ENCODE measurements at regions not wholly inside any gene's neighbourhood (a gene's known extent, or its start where the extent isn't known, plus 50 kb on each side); places are given as distances from the start of the nearest gene placed in this dataset.
"Not testable (repeated sequence)": the region's sequence is repeated elsewhere in the genome, so short reads cannot be mapped to it uniquely, and the experiment has no call there.

DNA sequence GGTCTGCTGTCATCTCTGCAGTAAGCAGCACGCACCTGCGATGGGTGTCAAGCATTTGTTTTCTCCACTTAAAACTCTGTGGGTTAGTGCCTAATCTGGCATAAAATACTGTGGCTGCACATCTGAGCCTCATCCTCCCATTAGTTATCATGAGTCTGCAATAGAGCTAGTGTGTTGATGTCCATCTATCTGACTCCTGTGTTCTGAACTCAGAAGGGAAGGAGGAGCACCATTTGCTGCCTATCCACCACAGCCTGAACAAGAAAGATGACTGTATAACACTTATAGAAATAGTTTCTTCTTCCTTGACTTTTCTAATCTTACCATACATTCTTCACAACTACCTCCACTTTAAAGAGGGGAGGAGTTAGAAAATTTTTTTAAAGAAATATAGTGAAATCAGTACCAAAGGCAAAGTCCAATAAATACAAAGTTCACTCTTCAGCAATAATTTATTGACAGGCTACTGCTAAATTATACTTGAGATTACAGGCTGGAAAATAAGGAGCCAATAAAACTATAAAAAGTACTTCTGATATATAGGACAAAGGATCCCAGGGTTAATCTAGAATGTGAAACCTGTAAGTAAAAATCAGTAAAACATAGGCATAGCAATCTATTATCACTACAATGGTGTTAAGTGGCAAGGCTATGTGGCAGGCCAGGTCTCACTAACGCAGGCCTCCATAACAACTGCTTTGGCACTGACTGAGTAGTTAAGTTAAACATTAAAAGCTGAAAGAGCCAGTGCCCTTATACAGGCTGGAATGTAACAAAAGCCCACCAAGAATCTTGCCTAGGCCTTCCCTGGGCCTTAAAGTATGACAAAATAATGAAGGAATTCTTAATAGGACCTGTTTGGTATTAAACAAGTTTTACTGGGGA lies 70.2 kb downstream of the LGALS9C start:
- DNase-seq (ENCODE audit: low spot score); CTCF ChIA-PET; H3K27ac Mint-ChIP-seq: not testable (repeated sequence)

DNA sequence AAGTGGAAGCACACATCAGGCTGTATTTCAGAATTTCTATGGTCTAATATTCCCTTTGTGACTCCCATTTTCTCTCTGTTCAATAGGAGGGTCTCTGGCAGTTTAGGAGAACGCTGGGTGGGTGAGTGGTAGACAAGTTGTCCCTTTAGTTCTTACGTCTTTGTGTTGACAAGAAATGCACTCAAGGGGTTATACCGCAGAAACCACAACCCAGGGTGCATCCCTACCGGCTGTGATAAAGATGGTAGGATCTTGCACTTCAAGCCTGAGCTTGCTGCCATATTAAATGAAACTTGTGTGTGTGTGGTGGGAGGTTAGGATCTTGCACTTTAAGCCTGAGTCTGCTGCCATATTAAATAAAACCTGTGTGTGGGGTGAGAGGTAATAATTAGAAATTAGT lies 80.5 kb downstream of the LGALS9C start:
- H3K27ac Mint-ChIP-seq; ATAC-seq; CTCF ChIA-PET; H3K9me3 Mint-ChIP-seq; DNase-seq (ENCODE audit: low spot score); H3K36me3 Mint-ChIP-seq; H3K4me1 Mint-ChIP-seq; H3K4me3 Mint-ChIP-seq; POLR2A ChIA-PET; H3K27me3 Mint-ChIP-seq (ENCODE audit: low read depth): not testable (repeated sequence)

More for the DNA sequence above, 70.2 kb downstream of the LGALS9C start:
- POLR2A ChIA-PET; H3K4me3 Mint-ChIP-seq; H3K4me1 Mint-ChIP-seq; H3K36me3 Mint-ChIP-seq; ATAC-seq; H3K9me3 Mint-ChIP-seq; H3K27me3 Mint-ChIP-seq (ENCODE audit: low read depth): not testable (repeated sequence)

DNA sequence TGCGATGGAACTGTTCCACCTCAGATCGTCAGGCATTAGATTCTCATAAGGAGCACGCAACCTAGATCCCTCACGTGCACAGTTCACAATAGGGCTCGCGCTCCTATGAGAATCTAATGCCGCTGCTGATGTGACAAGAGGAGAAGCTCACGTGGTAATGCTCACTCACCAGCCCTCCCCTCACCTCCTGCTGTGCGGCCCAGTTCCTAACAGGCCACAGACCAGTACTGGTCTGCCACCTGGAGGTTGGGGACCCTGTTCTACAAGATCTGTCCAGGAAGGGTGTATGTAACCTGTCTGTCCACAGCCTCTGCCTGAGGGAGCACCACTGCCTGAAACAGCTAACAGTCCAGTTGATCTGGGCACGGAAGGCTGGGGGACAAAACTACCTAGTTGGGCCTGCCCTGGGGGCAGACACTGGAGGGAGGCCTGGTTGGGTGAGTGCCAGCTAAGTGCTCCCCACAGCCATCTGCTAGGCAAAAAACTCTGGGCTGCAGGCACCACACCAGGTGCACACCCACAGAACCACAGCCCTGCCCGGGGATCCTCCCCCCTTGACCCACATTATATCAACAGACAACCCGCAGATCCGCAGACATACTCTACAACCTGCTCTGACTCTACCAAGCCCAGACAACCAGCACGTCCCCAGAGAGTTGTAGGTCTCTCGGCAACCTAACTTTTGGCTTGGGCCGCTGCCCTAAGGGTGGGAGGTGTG lies 80.7 kb downstream of the TBC1D28 start:
- H3K27ac Mint-ChIP-seq; H3K4me3 Mint-ChIP-seq; DNase-seq (ENCODE audit: low spot score); H3K27me3 Mint-ChIP-seq (ENCODE audit: low read depth); CTCF ChIA-PET; H3K36me3 Mint-ChIP-seq; POLR2A ChIA-PET; H3K9me3 Mint-ChIP-seq: not testable (repeated sequence)
- H3K4me1 Mint-ChIP-seq, result peaks cover 33% of the 10 kb centered on the region
- TF ChIP-seq, protein P1, sequence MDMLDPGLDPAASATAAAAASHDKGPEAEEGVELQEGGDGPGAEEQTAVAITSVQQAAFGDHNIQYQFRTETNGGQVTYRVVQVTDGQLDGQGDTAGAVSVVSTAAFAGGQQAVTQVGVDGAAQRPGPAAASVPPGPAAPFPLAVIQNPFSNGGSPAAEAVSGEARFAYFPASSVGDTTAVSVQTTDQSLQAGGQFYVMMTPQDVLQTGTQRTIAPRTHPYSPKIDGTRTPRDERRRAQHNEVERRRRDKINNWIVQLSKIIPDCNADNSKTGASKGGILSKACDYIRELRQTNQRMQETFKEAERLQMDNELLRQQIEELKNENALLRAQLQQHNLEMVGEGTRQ (CRISPR knock-in tag; IDR thresholded peaks at IDR 0.05), result peak; percentile 20; the same call in 1 of the 2 replicates
- peak; percentile 58 for ATAC-seq

DNA sequence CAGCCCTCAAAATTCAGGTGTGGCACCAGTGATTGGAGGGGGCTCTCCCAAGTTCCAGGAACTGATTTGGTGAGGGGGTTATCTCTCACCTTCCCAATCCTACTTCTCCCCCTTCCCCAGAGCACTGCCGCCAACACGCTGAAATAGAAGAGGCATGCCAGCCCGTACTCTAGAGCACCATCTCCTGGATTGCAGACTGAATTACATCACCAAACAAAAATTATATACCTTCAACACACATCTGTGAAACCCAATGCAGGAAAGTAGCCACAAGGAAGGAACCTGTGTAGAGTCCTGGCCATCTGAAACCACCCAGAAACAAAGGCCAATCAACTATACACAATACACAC lies 80.1 kb downstream of the TBC1D28 start:
- peaks cover 38% of the 10 kb centered on the region for H3K4me1 Mint-ChIP-seq
- H3K4me3 Mint-ChIP-seq; H3K36me3 Mint-ChIP-seq; POLR2A ChIA-PET; H3K27me3 Mint-ChIP-seq (ENCODE audit: low read depth); H3K9me3 Mint-ChIP-seq: not testable (repeated sequence)
- peak; percentile 35 for DNase-seq (ENCODE audit: low spot score)
- peak overlapping the region; percentile 66; the same call in 1 of the 2 replicates for H3K27ac Mint-ChIP-seq
- CTCF ChIA-PET, result interaction anchor here (0.6 kb wide), 1 partner anchor 347 kb away, joined by 3 read pairs; no protein-coding TSS in a partner anchor
- ATAC-seq, result peak; percentile 79
- TF ChIP-seq, protein P2, sequence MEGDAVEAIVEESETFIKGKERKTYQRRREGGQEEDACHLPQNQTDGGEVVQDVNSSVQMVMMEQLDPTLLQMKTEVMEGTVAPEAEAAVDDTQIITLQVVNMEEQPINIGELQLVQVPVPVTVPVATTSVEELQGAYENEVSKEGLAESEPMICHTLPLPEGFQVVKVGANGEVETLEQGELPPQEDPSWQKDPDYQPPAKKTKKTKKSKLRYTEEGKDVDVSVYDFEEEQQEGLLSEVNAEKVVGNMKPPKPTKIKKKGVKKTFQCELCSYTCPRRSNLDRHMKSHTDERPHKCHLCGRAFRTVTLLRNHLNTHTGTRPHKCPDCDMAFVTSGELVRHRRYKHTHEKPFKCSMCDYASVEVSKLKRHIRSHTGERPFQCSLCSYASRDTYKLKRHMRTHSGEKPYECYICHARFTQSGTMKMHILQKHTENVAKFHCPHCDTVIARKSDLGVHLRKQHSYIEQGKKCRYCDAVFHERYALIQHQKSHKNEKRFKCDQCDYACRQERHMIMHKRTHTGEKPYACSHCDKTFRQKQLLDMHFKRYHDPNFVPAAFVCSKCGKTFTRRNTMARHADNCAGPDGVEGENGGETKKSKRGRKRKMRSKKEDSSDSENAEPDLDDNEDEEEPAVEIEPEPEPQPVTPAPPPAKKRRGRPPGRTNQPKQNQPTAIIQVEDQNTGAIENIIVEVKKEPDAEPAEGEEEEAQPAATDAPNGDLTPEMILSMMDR (IDR thresholded peaks at IDR 0.05), result peak; percentile 52

DNA sequence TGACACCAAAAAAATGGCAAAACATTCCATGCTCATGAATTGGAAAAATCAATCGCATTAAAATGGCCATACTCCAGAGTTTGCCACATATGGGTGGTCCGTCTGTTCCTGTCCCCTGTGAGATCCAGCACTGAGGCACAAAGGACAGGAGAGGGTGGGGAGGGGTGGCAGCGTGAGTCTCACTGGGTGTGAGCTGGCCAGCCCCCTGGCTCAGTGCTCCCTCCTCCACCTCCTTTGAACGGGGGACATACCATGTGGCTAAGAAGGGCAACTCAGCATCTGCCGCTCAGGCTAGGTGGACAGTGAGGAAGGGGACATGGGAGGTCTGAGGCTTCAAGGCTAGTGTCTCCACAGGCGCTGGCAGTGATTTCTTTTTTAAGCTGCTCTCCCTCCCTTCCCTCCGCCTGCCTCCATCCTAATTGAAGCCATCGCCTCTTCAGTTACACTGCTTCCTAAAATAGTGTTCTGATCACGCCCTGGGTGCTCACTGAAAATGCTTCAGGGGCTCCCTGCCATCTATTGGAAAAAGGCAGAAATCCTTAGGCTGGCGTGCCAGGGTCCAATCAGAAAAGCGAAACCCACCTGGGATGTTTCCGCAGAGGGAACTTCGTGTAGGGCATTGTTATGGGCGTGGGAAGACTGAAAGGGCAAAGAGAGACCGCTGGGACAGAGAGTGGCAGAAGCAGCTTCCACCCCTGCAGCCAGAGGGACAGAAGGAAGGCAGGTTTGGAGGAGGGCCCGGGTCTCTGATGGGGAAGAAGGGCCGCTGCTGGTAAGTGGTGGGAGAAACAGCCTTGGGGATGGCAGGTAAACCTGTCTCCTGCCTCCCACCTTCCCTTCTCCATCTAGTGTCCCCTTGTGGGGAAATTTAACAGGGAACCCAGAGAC lies 75.8 kb downstream of the TBC1D28 start:
- H3K4me3 Mint-ChIP-seq, result 0 out of 2 replicates have a peak overlapping the region, but pooled peaks have one; percentile 22
- peak; percentile 14 for DNase-seq (ENCODE audit: low spot score)
- H3K36me3 Mint-ChIP-seq, result peaks cover 11% of the 10 kb centered on the region
- peaks cover 15% of the 10 kb centered on the region for H3K9me3 Mint-ChIP-seq
- ATAC-seq; H3K27me3 Mint-ChIP-seq (ENCODE audit: low read depth); POLR2A ChIA-PET: not testable (repeated sequence)
- H3K27ac Mint-ChIP-seq, result peak overlapping the region; percentile 92
- peaks cover 49% of the 10 kb centered on the region for H3K4me1 Mint-ChIP-seq
- CTCF ChIA-PET, result interaction anchor here (0.6 kb wide), 1 partner anchor 225 kb away, joined by 3 read pairs; no protein-coding TSS in a partner anchor

DNA sequence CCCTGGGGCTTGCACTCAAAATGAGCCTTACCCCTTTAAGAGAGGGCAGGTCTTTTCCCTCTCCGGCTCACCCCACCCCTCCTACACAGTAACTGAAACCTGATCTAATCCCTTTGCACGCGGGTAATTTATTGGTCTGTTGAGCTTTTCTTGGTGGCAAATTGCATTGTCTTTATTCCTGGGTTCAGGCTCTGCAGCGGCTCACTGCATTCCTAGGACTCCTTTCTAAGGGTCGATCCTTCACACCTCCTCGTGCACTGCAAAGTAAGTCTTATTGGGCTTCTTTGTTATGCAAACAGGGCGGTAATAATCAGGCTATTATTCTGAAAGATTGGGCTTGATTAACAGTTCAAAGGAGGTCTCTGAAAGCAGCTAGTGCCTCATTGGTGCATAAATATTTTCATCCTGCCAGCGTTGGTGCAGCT lies 74.7 kb downstream of the TBC1D28 start:
- Mint-ChIP-seq H3K9me3 (peaks cover 16% of the 10 kb centered on the region), H3K36me3 (peaks cover 11% of the 10 kb centered on the region), H3K4me1 (peaks cover 41% of the 10 kb centered on the region), H3K4me3 (peak overlapping the region; percentile 22; the same call in 1 of the 2 replicates), H3K27ac (peak overlapping the region; percentile 98)
- H3K27me3 Mint-ChIP-seq (ENCODE audit: low read depth); POLR2A ChIA-PET; CTCF ChIA-PET: not testable (repeated sequence)
- TF ChIP-seq, protein P3, sequence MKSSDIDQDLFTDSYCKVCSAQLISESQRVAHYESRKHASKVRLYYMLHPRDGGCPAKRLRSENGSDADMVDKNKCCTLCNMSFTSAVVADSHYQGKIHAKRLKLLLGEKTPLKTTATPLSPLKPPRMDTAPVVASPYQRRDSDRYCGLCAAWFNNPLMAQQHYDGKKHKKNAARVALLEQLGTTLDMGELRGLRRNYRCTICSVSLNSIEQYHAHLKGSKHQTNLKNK (CRISPR knock-in tag; IDR thresholded peaks at IDR 0.05), result 0 out of 2 replicates have a peak, but pooled peaks have one; percentile 42
- peak; percentile 43; the same call in 1 of the 2 replicates for TF ChIP-seq TEAD1 (CRISPR knock-in tag; IDR thresholded peaks at IDR 0.05)
- TF ChIP-seq, protein P4, sequence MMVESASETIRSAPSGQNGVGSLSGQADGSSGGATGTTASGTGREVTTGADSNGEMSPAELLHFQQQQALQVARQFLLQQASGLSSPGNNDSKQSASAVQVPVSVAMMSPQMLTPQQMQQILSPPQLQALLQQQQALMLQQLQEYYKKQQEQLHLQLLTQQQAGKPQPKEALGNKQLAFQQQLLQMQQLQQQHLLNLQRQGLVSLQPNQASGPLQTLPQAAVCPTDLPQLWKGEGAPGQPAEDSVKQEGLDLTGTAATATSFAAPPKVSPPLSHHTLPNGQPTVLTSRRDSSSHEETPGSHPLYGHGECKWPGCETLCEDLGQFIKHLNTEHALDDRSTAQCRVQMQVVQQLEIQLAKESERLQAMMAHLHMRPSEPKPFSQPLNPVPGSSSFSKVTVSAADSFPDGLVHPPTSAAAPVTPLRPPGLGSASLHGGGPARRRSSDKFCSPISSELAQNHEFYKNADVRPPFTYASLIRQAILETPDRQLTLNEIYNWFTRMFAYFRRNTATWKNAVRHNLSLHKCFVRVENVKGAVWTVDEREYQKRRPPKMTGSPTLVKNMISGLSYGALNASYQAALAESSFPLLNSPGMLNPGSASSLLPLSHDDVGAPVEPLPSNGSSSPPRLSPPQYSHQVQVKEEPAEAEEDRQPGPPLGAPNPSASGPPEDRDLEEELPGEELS (CRISPR knock-in tag; IDR thresholded peaks at IDR 0.05), result peak; percentile 48; the same call in 1 of the 2 replicates
- DNase-seq (ENCODE audit: low spot score), result peak; percentile 58
- peak; percentile 93 for ATAC-seq

DNA sequence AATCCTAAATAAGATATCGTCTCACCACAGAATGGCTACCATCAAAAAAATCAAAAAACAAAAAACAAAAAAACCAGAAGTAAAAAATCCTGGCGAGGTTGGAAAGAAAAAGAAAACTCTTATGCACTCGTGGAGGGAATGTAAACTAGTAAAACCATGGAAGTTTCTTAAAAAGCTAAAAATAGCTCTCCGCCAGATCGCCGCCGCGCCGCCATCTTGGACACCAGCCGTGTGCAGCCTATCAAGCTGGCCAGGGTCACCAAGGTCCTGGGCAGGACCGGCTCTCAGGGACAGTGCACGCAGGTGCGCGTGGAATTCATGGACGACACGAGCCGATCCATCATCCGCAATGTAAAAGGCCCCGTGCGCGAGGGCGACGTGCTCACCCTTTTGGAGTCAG lies 71.7 kb downstream of the TBC1D28 start:
- CTCF ChIA-PET, result not testable (repeated sequence)
- H3K27ac Mint-ChIP-seq, result peak overlapping the region; percentile 46; the same call in 1 of the 2 replicates

DNA sequence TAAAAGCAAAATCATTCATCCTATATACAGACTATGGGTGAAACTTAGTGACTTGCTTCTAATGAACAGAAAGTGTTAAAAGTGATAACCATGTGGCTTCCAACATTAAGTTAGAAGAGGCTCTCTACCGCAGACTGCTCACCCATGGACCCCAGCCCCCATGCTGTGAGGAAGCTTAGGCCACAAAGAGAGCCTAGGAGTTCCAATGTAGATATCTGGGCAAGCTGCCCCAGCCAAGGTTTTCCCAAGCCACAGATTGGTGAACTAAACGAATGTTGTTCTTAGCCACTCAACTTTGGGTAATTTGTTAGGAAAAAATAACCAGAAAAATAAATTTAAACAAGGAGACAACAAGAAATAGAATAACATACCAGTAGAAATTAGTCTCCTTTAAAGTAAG lies 70.1 kb downstream of the TBC1D28 start:
- DNase-seq (ENCODE audit: low spot score); ATAC-seq; CTCF ChIA-PET; H3K4me3 Mint-ChIP-seq; H3K27ac Mint-ChIP-seq; H3K27me3 Mint-ChIP-seq (ENCODE audit: low read depth); POLR2A ChIA-PET: not testable (repeated sequence)
- Mint-ChIP-seq H3K36me3 (peaks cover 11% of the 10 kb centered on the region), H3K4me1 (peaks cover 16% of the 10 kb centered on the region), H3K9me3 (peaks cover 16% of the 10 kb centered on the region)

More for the DNA sequence above, 71.7 kb downstream of the TBC1D28 start:
- H3K4me3 Mint-ChIP-seq; DNase-seq (ENCODE audit: low spot score); ATAC-seq; POLR2A ChIA-PET; H3K27me3 Mint-ChIP-seq (ENCODE audit: low read depth): not testable (repeated sequence)
- Mint-ChIP-seq H3K36me3 (peaks cover 11% of the 10 kb centered on the region), H3K9me3 (peaks cover 16% of the 10 kb centered on the region), H3K4me1 (peaks cover 30% of the 10 kb centered on the region)
